Testis (tissue), 2 donors: ENCODE measurements at regions not wholly inside any gene's neighbourhood (a gene's known extent, or its start where the extent isn't known, plus 50 kb on each side); places are given as distances from the start of the nearest gene placed in this dataset.

Experiments used
- POLR2A ChIP-seq: fragments of 450-650 bp; IDR thresholded peaks from one replicate; pipeline ENCODE4 v1.6.1; 2017; ENCODE audit warnings: antibody characterized with exemption, mild to moderate bottlenecking, moderate library complexity
- TF ChIP-seq, protein P1 (sequence below), 3 experiments: fragments of 450-650 bp in 2 of 3; fragments of 200-600 bp in 1 of 3; sonication (generic) in 1 of 3; IDR thresholded peaks; one replicate each; pipeline ENCODE4 v1.5.1; 2016 to 2019; ENCODE audit warnings: antibody characterized with exemption in 3 of 3, mild to moderate bottlenecking in 2 of 3, moderate library complexity in 1 of 3

DNA sequence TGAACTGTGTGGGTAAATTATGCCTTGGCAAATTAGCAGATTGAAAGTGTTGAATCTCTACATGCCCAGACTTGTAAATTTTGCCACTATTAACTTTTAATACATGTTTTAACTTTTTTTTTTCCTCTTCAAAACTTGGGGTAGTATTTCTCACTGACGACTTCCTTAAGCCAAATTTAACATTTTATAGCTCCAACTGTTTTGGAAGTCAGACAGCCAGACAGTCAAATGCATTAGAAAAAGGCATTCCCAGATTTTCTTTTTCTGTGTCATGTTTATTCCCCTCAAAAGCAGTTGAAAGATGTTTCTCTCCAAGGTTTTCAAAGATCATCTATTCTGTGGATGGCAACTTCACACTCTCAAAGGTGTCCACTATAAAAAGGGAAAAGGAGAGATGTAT is 226.8 kb upstream of the FN1 start:
- TF ChIP-seq, protein P1, sequence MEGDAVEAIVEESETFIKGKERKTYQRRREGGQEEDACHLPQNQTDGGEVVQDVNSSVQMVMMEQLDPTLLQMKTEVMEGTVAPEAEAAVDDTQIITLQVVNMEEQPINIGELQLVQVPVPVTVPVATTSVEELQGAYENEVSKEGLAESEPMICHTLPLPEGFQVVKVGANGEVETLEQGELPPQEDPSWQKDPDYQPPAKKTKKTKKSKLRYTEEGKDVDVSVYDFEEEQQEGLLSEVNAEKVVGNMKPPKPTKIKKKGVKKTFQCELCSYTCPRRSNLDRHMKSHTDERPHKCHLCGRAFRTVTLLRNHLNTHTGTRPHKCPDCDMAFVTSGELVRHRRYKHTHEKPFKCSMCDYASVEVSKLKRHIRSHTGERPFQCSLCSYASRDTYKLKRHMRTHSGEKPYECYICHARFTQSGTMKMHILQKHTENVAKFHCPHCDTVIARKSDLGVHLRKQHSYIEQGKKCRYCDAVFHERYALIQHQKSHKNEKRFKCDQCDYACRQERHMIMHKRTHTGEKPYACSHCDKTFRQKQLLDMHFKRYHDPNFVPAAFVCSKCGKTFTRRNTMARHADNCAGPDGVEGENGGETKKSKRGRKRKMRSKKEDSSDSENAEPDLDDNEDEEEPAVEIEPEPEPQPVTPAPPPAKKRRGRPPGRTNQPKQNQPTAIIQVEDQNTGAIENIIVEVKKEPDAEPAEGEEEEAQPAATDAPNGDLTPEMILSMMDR (IDR thresholded peaks at IDR 0.05) = no peak
- TF ChIP-seq POLR2A = no peak
